Nucleus accumbens (tissue), 56 donors: ENCODE measurements at regions not wholly inside any gene's neighbourhood (a gene's known extent, or its start where the extent isn't known, plus 50 kb on each side); places are given as distances from the start of the nearest gene placed in this dataset.

Source experiments
- DNase-seq, 56 donors: peaks; one replicate each; lab custom pipeline; 2025; lab: John Stamatoyannopoulos, UW

GRCh38 chr3:72123908-72124441 lies 339.0 kb upstream of the PROK2 start:
- DNase-seq = no peak

- DNase-seq = no peak
Measured at GRCh38 chr3:72120806-72121778, 336.1 kb upstream of the PROK2 start.

GRCh38 chr3:72120039-72120438 lies 335.1 kb upstream of the PROK2 start:
- DNase-seq = no peak

- DNase-seq = no peak
Measured at GRCh38 chr3:72118628-72119027, 333.7 kb upstream of the PROK2 start.

- DNase-seq = peak in 5 of 56 donors; percentile 7 to 31 (median 8)
Measured at GRCh38 chr3:72116226-72116625, 331.3 kb upstream of the PROK2 start.

GRCh38 chr3:72115307-72115706 lies 330.4 kb upstream of the PROK2 start:
- no peak for DNase-seq

- no peak for DNase-seq
Measured at GRCh38 chr3:72114773-72115172, 329.8 kb upstream of the PROK2 start.

GRCh38 chr3:72113964-72114363 lies 329.0 kb upstream of the PROK2 start:
- no peak for DNase-seq

GRCh38 chr3:72113564-72113963 lies 328.6 kb upstream of the PROK2 start:
- no peak for DNase-seq

GRCh38 chr3:72112435-72112834 lies 327.5 kb upstream of the PROK2 start:
- no peak for DNase-seq

GRCh38 chr3:72111265-72112205 lies 326.6 kb upstream of the PROK2 start:
- DNase-seq = no peak

GRCh38 chr3:72109327-72110259 lies 324.6 kb upstream of the PROK2 start:
- no peak for DNase-seq

GRCh38 chr3:72105306-72105705 lies 320.4 kb upstream of the PROK2 start:
- DNase-seq = peak in 30 of 56 donors; percentile 7 to 82 (median 50)

- peak in 1 of 56 donors; percentile 4 for DNase-seq
Measured at GRCh38 chr3:72102112-72102616, 317.2 kb upstream of the PROK2 start.

GRCh38 chr3:72101494-72101893 lies 316.5 kb upstream of the PROK2 start:
- no peak for DNase-seq

GRCh38 chr3:72100601-72101187 lies 315.7 kb upstream of the PROK2 start:
- peak in 54 of 56 donors; percentile 13 to 90 (median 62) for DNase-seq

GRCh38 chr3:72100080-72100511 lies 315.1 kb upstream of the PROK2 start:
- DNase-seq = no peak

GRCh38 chr3:72099326-72100079 lies 314.6 kb upstream of the PROK2 start:
- no peak for DNase-seq
